Activated CD8-positive, alpha-beta memory T cell treated with anti-CD3 and anti-CD28 coated beads, Interleukin-2, amount 50 U/mL, for 48 hours (primary cell): ENCODE measurements at regions not wholly inside any gene's neighbourhood (a gene's known extent, or its start where the extent isn't known, plus 50 kb on each side); places are given as distances from the start of the nearest gene placed in this dataset.

Experiments
- DNase-seq: peaks from one replicate; pipeline ENCODE4 v3.0.0-alpha.2; 2020

DNA sequence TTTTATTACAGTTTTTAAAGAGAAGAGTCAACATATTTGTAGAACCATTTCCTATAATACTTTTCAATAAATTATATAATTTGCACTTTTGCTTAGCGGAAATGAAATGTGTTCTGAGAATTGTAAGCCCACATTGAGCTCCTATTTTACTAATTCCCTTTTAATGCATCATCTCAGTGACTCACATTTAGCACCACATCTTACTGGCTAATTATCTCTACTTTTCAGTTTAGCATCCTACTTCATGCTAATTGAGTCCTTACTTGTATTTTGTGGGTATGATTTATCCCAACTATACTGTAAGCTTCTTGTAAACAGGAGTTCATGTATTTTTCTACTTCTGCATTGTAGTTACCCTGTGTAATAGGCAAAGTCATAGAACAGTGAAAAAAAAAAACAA, 67.5 kb downstream of the TMX1 start:
- no peak for DNase-seq

DNA sequence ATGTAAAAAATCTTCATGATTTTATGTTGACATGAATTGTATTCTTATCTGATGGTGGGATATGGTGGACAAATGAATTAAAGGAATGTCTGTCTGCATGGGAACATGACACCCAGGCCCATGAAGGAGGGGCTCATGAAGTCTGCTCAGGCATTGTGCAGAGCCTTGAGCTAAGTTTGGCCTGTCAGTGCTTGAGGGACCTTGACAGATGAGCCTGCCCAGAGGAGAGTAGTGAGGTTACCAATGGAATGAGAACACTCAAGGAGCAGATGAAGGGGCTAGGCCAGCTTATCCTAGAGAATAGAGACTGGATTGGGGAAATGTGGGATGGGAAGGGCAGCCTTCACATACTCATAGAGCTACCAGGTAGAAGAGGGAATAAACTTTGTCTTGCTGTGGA, 68.8 kb downstream of the TMX1 start:
- DNase-seq: no peak

DNA sequence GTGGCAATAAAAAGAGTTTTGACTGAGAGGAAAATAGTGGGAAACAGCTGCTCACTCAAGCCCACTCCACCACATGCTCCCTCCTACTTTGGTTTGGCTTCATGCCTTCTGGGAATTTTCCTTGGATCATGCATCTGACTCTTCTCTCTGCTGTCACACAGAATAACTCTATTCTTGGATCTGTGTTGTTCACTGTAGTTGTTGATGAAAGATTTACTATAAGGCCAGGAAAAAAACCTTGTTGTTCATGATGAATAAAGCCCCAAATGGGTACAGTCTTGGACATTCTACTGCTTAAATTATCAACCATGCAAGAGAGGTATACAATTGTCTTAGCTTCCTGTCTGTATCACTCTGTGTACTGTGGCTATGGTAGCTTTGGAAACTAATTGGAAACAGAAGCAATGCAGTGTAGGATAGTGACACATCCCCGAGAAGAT, 70.5 kb downstream of the TMX1 start:
- DNase-seq: no peak

- no peak for DNase-seq
Observed at GRCh38 chr14:51314321-51315015, 74.4 kb downstream of the TMX1 start.

DNA sequence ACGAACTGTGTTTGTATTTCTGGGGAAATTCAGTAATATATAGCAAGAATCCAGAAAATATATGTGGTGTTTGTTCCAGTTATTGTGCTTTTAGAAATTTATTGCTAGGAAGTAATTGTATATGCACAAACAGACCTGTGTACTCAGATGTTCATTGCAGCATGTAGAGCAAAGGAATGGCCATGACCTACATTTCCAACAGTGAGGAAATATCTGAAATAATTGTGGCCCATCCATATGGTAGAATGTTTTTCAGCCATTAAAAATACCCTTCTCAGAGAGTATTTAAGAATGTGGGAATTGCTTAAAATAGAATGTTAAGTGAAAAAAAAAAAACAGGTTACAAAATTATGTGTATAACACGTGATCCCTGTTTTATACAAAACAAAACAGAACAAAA, 77.3 kb downstream of the TMX1 start:
- DNase-seq: no peak

DNA sequence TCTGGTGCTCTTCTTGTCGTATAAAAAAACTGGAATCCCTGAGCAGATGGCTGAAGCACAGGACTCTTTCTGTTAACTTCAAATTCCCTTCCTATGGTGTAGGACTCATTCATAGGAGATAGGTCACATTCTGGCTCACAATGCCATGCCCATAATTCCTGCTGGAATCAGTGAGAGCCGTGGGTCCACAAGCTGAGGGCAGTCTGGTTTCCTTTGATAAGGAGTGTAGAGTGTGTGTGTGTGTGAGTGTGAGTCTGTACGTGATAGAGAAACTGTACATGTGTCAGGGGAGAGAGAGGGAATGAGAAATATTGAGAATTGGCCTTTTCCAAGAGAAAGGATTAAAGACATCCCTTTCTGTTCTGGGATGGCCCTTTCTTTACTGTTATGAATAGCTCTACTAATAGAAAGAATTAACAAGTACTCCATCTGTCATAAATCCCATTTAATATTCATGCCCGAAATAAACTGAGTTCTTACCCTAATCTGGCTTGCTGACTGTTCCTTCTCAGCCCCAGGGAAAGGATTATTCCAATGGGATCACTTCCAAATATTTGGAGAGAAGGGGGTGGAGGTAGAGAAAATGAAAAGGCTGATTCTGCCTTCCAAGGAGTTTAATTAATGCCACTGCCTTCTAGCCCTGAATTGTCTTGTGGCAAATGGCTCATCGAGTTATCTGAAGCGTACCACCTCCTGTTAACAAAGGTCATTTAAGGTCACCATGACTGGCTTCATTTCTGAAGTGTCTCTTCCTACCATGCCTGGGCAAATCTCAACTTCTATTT, 79.0 kb downstream of the TMX1 start:
- no peak for DNase-seq

DNA sequence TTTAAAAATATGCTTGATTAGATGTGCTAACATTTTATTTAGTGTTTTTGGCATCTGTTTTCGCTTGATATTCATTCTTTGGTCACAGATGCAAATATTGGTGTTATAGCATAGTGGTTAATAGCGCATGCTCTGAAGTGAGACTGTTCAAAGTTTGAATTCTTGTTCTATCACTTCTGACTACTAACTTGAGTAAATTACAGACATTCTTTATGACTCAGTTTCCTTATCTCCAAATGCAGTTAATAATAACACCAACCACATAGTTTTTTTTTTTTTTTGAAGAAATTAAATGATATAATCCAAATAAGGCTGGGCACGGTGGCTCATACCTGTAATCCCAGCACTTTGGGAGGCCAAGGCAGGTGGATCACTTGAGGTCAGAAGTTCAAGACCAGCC, 81.0 kb downstream of the TMX1 start:
- no peak for DNase-seq

DNA sequence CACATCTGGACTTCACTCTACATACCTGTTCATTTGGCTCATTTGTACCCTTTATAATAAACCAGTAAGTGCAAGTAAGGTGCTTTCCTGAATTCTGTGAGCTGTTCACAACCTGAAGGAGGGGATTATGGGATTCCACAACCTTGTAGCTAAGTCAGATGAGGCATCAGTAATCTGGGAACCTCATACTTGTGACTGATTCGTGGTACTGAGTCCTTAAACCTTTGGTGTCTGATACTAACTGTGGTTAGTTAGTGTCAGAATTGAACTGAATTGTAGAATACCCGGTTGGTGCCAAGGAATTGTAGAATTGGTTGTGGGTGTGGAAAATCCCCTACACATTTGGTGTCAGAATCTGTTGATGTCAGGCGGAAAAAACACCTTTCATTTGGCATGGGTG, 83.4 kb downstream of the TMX1 start:
- DNase-seq: no peak

DNA sequence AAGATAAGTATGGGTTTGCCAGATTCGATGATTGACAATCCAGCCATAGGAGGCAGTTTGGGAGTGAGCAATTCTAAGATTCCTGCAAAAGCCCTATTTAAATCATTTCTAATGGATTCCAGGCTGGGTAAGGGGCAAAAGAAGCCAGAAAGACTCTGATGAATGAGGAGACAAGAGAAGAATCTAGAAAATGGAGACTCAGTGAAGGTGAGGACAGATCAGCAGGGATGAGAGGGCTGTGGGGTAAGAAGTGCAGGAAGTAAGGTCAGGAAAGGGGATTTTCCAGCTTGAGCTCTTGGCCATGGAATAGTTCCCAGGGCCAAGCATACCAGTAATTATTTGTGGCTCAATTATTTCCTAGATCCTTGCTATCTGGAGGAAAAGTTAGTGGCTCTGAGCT, 87.3 kb downstream of the TMX1 start:
- DNase-seq: no peak

GRCh38 chr14:51328064-51328771, 88.2 kb downstream of the TMX1 start:
- DNase-seq: peak; percentile 56

DNA sequence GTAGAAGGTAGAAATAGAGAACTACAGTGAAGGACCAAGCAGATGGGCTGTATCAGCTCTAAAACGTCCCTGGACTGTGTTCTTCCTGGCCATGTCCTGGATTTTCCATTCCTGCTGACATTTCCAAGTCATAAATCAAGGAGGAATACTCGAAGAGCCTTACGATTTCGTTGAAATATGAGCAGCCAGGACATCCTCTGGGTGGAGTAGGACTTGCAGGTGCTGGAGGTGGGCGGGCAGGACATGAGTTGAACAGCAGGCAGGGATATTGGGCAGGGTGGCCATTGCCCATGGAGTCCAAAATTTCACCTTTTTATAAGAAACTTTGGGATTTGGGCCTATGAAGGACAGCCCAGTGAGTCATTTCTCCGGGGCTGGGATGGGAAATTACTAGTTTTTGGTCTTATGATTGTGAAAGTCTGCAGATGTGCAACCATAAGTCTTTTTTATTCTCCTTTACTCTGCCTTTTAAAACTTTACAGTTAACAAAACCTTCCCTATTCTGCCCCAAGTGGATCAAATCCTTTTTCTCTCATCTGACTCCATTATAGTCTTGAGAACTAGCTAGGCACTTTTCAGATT, 88.8 kb downstream of the TMX1 start:
- DNase-seq: no peak

DNA sequence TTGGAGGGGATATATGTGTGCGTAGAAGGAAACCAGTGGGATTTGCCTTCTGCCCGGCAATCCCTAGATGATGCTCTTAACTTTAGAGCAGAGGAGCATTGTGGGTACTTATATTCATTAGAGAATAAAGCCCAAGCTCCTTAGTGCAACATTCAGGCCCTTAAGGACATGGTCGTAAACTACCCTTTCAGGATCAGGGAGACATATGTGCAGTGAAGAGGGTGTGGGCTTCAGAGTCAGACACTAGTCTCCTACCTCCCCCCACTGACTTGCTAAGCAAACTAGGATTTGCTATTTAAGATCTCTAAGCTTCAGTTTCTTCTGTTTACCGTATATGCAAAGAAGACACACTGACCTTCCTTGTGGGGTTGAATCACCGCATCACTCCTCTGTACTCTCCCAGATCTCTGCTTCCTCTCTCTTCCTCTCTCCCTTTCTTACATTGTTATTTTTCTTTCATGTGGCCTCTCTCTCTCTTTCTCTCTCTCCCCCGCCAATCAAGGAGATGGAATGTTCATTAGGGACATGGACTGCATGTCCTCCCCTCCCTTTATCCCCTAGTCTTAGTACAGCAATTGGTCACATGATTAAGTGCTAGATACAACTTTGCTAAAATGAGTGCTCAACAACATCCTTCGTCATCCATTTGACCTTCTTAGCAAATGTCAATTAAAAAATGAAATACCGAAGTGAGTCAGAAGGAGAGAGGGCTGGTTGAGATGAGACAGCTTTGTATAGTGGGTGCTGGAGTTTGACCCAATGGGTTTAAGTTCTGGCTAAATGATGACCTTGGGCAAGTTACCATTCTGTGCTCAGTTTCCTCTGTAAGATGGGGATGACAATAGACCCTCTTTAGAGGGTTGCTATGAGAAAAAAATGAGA, 91.7 kb downstream of the TMX1 start:
- DNase-seq: no peak

GRCh38 chr14:51333299-51333698, 93.3 kb downstream of the TMX1 start:
- no peak for DNase-seq

- DNase-seq: no peak
Observed at GRCh38 chr14:51333901-51334521, 94.0 kb downstream of the TMX1 start.

DNA sequence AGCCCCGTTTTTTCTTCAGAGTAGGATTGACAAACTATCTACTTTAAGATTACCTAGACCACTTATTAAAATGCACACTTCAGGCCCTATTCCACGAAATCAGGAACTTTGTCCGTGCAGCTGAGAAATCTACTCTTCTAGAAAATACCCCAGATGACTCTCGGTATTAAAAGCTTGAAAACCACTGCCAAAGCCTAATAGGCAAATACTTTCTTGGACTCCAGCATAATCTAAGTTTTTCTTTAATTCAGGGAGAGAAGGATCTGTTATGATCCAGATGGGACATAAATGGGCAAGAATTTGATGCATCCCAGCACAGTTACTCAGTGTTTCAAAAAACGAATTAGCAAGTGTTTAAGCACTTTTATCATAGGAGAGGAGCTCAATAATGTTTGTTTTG, 94.5 kb downstream of the TMX1 start:
- no peak for DNase-seq

DNA sequence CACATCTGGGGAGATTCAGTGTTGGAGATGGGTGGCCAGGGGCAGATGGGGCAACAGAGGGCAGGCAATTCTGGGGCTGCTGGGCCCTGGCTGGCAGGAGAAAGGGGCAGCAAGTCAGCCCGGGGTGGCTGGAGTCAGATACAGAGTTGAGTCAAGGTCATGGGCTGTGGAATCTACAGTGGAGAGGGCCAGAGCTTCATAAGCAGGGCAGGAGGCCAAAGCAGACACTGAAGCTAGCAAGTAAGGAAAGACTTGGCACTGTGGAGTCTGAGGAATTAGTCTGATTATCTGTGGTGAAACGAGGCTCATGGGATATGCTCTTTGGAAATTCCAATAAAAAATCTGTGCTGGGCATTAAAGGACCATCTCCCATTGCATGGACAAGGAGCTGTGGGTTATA, 95.5 kb downstream of the TMX1 start:
- no peak for DNase-seq

GRCh38 chr14:51335961-51336723, 96.1 kb downstream of the TMX1 start:
- DNase-seq: no peak

DNA sequence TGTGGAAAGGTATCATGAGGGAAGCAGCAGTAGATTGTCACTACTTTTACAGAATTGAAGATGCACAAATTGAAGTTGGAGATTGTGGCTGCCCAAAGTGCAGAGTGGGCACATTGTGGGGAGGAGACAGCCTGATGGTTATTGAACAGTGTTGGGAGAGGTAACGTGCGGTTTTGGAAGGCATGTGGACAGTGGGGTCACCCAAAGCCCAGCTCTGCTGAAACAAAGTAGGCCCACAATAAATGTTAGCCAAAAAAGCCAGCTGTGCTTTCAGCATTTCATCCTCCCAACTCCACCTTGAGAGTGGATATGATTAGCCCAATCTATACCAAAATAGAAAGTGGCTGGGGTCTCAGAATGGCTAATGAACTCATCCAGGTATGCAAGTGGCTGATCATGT, 96.7 kb downstream of the TMX1 start:
- no peak for DNase-seq

GRCh38 chr14:51337520-51337919, 97.5 kb downstream of the TMX1 start:
- no peak for DNase-seq

DNA sequence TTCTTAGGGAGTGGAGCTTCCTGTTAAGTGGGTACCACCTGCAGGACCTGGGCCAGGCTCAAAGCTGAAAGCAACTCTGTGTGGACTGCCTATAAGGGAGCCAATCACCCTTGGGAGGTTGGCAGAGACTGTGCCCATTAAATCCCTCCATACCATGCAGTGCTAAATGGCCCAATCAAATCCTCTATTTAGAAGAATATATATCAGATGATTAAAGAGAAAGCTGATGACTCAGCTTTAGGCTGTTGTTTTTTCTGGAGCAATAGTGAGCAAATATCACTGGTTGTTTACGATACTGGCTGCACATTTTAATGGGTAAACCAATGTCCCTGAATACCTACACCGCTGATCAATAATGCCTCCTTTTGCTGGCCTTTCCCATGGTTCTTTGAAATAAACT, 101.3 kb downstream of the TMX1 start:
- DNase-seq: no peak

DNA sequence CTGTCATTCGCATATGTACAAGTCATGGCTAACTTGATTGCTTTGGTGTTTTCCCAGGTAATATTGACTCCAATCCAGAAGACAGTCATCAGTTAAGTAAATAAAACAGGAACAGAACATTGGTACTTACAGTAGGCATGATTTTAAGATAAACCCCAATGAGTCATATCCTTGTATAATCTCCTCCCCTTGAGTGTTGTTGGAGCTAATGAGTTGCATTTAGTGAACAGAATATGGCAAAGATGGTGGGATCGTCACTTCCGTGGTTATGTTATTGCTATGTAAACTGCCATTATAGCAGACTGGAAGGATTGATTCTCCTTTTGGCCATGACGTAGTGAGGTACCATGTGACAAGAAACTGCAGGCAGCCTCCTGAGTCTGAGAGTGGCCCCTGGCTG, 102.2 kb downstream of the TMX1 start:
- DNase-seq: no peak
